Activated T-cell treated with anti-CD3 and anti-CD28 coated beads for 1 hour (primary cell): ENCODE measurements at regions not wholly inside any gene's neighbourhood (a gene's known extent, or its start where the extent isn't known, plus 50 kb on each side); places are given as distances from the start of the nearest gene placed in this dataset.
"Not testable (repeated sequence)": the region's sequence is repeated elsewhere in the genome, so short reads cannot be mapped to it uniquely, and the experiment has no call there.

Experiments
- DNase-seq: peaks from one replicate; pipeline ENCODE4 v3.0.0-alpha.2; 2020; ENCODE audit warnings: low read depth

DNA sequence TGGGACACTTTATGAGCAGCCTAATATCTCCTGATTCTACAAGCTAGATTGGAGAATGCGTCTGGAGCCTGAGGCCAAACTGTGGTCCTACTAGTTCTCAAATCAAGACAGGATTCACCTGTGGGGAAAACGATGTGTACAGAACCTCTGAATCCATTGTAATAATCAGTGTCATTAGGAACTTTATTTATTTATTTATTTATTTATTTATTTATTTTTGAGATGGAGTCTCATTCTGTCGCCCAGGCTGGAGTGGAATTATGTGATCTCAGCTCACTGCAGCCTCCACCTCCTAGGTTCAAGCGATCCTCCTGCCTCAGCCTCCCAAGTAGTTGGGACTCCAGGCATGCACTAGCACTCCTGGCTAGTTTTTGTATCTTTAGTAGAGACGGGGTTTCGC lies 52.6 kb upstream of the KIF26B start:
- not testable (repeated sequence) for DNase-seq

- DNase-seq: no peak
Measured at GRCh38 chr1:245099401-245099800, 55.4 kb upstream of the KIF26B start.

DNA sequence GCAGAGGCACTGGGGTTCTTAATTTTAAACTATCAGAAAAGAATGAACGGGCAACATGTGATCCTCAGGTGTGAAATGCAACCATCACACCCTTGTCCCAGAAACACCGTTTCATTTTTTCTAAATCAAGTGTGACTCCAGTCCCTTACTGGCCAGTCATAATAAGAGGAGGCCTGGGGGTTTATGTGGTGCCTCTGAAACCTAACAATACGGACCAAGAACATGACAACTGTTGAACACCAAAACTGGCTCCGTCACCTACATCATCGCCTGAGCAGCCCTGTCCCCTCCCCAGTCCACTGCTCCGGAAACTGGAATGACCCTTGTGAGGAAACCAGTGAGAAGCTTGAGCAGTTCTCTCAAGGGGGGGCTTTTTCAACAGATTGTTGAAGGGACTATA lies 55.9 kb upstream of the KIF26B start:
- no peak for DNase-seq

DNA sequence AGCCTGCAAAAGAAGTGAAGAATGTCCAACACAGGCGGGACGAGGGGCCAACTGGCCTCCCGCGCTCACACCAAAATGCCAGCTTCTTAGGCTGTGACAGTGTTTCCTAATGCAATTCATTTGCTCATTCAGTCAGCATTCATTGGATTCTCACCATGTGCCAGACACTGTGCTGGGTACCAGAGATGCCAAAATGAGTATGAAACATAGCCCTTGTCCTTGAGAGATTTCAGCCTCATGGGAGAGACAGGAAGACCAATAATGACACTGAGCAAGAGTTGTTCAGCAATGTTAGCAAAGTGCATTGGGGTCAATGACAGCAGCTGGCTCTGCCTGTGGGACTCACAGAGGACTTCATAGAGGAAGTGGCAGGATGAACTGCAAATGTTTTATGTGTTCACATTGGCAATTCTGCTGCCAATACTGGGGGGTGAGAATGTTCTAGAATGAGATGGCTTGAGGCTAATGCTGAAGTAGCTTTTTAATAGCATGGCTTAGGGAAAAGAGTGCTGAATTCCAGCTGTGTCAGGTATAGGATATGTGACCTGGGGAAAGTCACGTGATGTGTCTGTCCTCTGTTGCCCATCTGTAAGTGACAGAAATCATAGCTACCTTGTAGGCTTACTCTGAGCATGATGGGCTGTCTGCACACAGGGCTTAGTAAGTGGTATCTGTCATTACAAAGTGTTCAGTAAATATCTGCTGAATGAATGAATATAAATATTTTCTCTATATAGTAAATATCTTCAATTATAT lies 58.3 kb upstream of the KIF26B start:
- no peak for DNase-seq

GRCh38 chr1:245095903-245096302 lies 58.9 kb upstream of the KIF26B start:
- no peak for DNase-seq

- no peak for DNase-seq
Measured at GRCh38 chr1:245094954-245095353, 59.8 kb upstream of the KIF26B start.

DNA sequence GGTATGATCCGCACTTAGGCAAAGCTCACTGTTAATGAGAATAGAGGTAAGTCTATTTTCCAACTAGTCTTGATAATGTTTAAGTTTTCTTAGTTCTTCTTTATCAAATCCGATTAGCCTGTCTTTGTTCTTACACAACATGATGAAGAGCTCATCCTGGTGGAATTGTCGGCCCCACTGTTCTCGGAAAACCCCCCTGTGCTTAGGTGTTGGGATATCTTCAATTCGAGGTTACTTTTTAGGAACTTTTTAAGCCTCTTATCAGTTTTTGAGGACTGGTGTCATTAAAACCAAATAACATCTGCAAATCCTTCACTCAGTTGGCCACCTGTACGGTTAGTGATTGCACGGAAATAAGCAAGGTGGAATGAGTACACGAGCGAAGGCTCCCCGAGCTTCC lies 60.7 kb upstream of the KIF26B start:
- no peak for DNase-seq

DNA sequence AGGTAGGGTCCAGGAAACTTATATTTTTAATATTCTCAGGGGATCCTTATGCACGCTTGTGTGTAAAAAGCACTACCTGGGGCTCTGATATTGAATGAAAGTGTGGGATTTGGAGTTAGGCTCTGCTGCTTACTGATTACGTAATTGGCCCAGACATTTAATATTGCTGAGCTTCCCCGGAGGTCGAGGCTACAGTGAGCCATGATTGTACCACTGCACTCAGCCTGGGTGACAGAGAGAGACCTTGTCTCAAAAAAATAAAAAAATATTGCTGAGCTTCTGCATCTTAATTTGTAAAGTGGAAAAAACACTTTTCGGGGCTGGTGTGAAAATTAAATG lies 62.2 kb upstream of the KIF26B start:
- no peak for DNase-seq

DNA sequence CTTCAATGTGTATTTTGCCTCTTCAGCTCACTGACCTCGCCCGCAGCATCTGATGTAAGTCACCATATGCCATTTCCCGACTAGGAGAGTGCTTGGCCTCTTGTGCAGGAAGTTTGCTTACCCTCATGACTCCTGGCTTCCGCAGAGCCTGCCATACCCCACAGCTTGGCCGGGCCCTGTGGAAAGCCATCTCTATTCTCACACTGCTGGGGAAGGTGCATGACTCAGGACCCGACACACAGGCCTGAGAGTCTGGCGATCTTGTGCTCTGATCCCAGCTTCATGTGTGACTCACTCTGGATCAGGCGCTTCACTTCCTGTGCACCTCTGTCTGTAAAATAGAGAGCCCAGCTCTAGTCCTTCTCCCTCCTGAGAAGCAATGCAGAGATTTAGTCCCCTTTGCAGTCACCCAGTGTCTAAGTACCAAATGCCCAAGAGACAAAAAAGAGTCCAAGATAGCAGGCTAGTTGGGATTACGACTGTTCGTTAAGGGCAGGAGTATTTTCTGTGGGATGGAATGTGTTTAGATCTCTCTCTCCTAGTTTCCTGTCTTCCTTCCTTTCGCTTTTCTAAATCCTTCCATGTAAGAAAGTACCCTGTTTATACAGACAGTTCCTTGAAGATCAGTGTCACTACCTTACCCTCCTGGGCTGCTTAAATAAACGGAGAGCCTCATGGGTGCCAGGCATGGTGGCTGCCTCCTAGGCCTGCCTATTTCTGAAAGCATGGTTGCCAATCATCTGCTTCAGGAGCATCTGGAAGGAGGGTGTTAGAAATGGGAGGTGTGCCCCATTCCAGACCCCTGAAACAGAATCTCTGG lies 62.8 kb upstream of the KIF26B start:
- no peak for DNase-seq

GRCh38 chr1:245091171-245091621 lies 63.6 kb upstream of the KIF26B start:
- no peak for DNase-seq

DNA sequence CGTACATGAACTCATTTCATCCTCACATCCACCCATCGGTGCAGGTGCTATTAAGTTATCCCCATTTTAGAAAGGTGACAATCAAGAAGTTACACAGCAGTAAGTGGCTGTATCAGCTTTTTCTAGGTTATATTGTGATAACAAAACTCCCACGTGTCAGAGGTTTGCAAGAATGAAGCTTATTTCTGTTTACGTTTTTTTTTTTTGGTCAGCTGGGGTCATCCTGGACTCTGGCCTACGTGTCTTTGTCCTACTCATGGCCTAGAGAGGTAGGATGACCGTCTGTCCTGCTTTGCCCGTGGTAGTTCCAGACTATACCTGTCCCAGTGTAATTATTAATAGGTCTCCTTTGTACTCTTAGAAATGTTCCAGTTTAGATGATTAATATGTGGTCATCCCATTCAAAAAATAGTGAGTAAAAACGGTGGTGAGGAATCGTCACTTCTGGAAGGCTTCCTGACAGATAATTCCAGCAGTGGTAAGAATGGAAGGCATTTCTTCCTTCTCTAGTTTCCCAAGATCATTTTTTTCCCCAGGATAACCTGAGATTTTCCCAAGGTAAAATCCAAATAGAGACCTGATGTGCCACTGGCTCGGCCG lies 64.2 kb upstream of the KIF26B start:
- DNase-seq: no peak

DNA sequence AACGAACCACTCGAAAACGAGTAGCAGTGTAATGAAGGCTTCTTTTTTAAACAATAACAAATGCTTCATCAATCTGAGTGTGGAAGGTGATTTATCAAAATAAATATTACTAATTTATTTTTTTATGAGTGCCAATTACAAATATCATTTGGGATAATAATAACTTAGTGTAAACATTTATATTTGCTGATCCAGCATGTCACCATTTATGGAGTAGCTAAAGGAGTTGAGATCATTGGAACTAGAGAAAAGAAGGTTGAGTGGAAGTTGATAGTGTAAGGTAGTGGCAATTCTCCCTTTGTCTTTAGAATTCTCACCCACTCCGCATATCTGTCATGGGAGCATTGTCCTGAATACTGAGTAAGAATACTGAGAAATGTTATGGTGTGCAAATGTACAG lies 67.1 kb upstream of the KIF26B start:
- no peak for DNase-seq

DNA sequence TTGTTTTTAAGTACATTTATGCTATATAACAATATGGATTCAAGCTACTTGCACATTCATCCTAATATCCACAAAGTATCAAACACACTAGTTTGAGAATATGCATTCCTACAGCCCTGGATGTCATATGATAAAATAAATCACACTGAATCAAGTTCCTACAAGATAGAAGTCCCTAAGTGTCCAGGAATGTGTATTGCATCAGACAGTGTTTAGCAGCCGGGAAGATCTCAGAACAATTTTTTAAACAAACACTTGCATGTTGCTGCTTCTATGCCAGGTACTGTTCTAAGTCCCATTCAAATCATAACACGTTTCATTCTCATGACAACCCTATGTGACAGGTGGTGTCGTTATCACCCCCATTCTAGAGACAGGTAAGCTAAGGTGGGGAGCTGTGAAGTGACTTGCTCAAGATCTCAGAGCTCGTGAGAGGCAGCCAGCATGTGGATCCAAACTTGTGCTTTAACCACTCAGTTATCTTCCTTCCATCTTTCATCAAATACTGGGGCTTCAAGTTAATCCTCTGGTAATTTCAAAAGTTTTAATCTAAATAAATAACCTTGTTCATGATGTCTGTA lies 68.3 kb upstream of the KIF26B start:
- no peak for DNase-seq

GRCh38 chr1:245085508-245086095 lies 69.2 kb upstream of the KIF26B start:
- no peak for DNase-seq

DNA sequence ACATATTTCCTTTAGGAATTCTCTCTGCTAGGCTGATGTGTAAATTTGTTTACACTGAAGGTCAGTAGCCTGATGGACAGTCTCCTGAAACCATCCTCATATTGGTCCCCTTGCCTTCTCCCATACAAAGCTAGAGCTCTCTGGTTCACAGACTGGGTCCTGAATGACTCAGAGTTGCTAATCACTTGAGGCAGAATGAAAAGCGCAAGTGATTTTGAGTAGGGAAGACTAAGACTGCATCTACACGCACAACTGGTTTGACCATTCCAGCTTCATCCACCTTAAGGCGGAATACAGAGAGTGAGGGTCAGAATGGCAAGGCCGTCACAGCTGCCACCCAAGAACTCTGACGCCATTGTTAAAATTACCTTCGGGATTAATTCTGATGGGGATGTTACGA lies 70.2 kb upstream of the KIF26B start:
- no peak for DNase-seq

DNA sequence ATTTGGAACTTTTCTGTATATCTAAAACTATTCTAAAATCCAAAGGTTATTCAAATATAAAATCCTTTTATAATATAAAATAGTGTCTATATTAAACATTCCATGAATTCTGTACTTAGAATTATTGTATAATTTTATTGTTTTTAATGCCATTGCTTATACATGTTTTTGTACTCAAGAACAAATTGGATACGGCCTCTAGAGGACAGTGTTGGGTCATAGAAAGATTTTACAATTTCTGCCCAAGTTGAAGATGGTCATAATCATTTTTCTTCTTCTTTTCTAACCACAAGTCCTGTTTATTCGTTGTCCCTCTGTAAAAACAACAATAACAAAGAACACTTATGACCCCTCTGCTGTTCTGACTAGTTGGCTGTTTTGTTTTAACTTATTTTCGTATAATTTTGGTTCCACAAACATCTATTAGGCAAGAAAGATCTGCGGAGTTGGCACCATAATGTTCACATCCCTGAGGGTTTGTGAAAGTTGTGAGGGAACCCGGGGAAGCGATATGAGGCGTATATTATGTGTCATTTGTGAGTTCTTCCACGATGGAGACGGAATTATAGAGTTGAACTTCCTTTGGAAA lies 75.7 kb upstream of the KIF26B start:
- DNase-seq: no peak

DNA sequence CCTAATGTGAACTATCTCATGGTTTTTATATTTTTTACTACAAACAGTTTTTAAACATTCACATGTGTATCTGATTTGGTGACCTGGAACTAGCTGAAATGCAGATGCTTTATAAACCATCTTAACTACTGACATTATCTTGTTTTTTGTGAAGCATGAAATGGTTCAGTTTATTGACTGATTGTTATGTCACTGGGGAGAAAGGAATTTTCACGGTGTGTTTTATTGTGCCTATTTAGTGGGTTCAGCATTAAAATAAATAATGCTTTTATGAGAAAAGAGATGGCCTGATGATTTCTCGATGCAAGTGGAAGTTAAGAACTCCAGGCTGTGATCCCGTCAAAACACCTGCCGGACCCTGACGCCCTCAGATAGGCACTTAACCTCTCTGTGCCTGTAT lies 79.9 kb upstream of the KIF26B start:
- no peak for DNase-seq

- no peak for DNase-seq
Measured at GRCh38 chr1:245074232-245074747, 80.5 kb upstream of the KIF26B start.

GRCh38 chr1:245070836-245071615 lies 83.8 kb upstream of the KIF26B start:
- no peak for DNase-seq

- no peak for DNase-seq
Measured at GRCh38 chr1:245067257-245067656, 87.5 kb upstream of the KIF26B start.

- DNase-seq: no peak
Measured at GRCh38 chr1:245062741-245063305, 92.0 kb upstream of the KIF26B start.
